ENCODE measurements at regions not wholly inside any gene's neighbourhood (a gene's known extent, or its start where the extent isn't known, plus 50 kb on each side); places are given as distances from the start of the nearest gene placed in this dataset.
"Not testable (repeated sequence)": the region's sequence is repeated elsewhere in the genome, so short reads cannot be mapped to it uniquely, and the experiment has no call there.

- DNase-seq (ENCODE audit: low read depth in 2 of 2), result no peak
Measured at GRCh38 chr10:57562211-57562610, 705.5 kb downstream of the IPMK start.

- not testable (repeated sequence) for DNase-seq (ENCODE audit: low read depth in 2 of 2)
Measured at GRCh38 chr10:57551774-57552173, 715.9 kb downstream of the IPMK start.

DNA sequence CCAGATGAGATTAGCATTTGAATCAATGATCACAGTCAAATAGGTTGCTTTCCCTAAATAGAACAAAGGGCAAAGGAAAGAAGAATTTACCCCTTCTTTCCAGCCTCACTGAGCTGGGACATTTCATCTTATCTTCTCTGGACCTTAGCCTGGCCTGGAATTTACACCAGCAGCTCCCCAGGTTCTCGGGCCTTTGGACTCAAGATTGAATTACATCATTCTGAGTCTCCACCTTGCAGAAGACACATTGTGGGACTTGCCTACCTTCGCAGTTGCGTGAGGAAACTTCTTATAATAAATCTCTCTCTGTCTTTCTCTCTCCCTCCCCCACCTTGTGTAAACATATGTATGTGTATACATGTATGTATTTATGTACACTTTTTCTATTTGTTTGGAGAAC is 732.4 kb downstream of the IPMK start:
- DNase-seq (ENCODE audit: low read depth in 2 of 2), result no peak

- DNase-seq (ENCODE audit: low read depth in 2 of 2), result no peak
Measured at GRCh38 chr10:57513637-57514036, 754.1 kb downstream of the IPMK start.

DNA sequence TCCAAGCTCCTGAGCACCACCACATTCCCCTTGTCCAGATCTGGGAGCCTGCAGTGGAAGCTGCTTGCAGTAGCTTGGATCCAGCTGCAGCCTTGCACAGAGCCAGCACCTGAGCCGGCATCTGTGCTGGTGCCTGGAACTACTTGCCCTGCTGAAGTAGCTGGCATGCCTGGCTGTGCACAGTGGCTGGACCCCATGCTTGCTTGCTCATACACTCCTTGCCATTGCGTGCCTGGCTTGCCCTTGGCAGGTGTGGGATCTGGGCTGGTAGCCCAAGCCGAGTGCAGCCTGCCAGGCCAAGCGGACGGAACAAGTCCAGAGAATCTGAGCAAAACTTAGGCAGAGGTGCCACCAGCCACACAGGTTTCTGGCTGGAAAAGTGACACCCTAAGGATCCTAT is 759.9 kb downstream of the IPMK start:
- DNase-seq (ENCODE audit: low read depth in 2 of 2), result no peak

- DNase-seq (ENCODE audit: low read depth in 2 of 2), result no peak
Measured at GRCh38 chr10:57506414-57507094, 761.1 kb downstream of the IPMK start.

- no peak for DNase-seq (ENCODE audit: low read depth in 2 of 2)
Measured at GRCh38 chr10:57494486-57494885, 773.2 kb downstream of the IPMK start.

DNA sequence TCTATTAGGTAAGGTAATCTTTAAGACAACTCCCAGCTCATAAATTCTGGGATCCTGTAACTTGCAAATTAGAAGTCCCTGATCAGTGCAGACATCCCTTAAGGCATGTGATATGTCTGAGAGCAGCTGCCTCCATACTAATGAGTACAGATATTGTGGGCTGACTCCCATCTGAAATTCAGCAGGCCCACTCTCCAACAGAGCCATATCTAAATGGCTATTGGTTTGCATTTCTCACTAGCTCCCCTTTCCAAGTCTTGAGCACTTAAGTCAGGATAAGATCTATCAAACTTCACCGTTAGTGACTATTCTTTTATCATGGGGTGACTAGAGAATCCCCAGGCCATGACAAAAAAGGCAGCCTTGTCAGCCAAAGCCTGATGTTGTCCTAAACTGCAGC is 785.4 kb downstream of the IPMK start:
- no peak for DNase-seq (ENCODE audit: low read depth in 2 of 2)

DNA sequence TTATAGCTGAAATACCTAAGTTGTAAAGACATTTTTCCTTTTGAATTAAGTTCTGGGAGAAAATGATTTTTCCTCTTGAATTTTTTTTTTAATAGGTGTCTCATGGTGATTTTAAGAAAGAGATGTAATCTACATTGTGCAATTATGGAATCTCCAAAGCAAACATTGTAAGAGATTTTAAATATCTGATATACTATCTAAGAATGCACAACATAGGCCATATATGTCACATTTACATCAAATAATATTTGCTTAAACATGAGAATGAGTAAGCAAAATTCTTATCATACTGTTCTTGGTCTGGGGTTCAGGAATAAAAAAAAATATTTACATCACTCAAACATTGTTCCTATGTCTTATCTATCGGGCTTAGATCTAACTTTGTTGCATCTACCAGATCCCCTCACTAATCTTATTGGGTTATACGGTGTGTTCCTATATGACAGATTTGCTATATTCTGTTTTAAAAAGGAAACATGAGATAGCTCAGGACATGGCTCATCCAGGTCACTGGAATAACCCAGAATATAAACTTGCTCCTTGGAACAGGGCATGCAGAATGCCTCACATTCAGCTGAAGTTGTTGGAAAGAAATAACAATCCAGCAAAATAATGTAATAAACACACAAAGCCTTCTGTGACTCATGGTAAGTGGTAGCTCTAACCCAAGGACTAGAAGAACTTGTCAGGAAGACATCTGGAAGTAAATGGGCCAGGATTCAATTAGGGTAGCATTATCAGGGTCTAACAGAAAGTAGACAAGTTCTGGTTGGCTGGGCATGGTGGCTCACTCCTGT is 794.7 kb downstream of the IPMK start:
- no peak for DNase-seq (ENCODE audit: low read depth in 2 of 2)

DNA sequence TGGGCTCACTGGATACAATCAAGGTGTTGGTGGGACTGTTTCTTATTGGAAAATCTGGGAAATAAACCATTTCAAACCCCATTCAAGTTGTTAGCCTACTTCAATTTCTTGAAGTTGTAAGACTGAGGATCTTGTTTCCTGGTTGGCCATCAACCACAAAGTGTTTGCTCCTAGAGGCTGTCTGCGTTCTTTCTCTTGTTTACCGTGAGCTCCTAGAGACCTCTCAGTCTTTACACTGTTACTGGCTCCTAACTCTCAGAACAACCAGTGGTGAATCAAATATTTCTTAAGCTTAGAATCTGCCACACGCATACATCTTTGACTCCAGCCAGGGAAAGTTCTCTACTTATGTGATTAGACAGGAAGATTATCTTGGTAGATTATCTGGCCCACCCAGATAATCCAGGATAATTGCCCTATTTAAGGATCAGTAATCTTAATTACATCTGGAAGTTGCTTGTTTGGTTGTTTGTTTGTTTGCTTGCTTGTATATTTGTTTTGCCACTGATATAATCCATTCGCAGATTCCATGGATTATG is 798.7 kb downstream of the IPMK start:
- DNase-seq (ENCODE audit: low read depth in 2 of 2), result no peak

GRCh38 chr10:57465155-57465554 is 802.5 kb downstream of the IPMK start:
- DNase-seq (ENCODE audit: low read depth in 2 of 2), result no peak

DNA sequence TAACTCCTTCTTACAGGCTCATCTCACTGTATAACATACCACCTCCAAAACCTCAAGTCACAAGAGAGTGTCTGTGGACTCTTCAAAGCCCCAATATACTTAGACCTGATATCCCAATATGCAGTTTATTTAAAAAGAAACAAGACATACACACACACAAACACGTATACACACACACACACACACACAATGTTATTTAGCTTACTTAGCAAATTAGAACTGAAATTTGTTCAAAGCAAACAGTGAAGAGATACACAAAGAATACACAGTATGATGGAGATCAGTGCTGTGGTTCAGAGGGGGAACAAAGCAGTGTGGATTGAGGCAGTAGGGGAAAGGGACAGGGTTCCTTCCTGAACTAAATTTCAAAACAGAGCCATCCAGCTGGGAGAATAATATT is 807.2 kb downstream of the IPMK start:
- no peak for DNase-seq (ENCODE audit: low read depth in 2 of 2)

DNA sequence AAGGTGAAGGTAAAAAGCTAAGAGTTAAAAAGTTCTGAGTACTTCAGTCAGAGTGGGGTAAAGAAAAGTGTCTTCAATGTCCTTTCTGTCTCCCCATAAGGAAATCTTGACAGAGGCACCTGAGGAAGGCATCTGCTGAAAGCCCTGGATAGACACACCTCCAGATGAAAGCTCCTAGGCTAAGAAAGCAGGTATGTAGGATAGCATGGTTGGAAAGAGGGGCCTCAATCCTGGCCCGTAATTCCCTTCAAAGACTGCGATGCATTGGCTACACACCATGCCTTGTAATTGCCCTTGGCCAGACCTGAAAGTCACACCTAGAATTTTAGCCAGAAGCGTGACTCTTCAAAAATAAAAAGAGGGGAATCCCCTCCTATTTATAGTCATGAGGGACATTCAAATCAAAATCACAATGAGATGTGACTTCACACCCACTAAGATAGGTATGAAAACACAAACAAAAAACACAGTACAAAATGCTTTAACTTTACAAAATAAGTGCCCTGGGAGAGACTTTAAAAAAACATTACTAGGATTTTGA is 809.7 kb downstream of the IPMK start:
- DNase-seq (ENCODE audit: low read depth in 2 of 2), result no peak

DNA sequence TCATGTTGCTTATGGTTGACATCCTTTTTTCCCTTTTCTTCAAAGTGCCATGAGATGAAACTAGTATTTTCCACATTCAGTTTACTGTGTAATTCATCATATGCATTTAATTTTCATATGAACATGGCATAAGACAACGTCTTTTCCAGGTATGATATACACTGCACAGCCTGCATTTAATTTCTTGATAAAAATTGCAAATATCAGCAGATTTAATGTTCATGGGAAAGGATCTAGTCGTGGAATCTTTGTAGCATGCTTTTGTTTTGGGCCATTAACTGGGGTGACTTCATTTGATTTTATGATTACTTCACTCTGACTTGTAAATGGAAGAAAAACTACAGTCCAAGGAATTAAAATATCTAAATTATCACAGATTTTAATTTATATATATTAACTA is 837.3 kb downstream of the IPMK start:
- DNase-seq (ENCODE audit: low read depth in 2 of 2), result no peak

DNA sequence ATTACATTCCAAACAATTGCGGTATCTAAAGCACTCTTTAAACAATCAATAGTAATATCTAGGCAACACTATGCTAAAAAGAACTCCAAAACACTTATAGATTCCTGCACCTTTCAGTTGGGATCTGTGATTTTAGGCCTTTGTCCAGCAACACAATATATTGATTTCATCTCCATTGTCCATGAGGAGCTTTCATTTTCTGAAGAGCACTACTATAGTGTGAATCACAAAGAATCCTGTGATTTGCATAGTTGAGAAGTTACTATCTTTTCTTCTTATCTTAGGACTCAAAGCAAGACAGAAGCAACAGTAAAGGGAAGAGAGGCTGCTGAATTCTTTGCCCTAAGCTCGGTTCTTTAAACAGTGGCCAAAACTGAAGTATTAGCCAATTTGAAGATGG is 846.8 kb downstream of the IPMK start:
- no peak for DNase-seq (ENCODE audit: low read depth in 2 of 2)

- no peak for DNase-seq (ENCODE audit: low read depth in 2 of 2)
Measured at GRCh38 chr10:57418476-57418875, 849.2 kb downstream of the IPMK start.

DNA sequence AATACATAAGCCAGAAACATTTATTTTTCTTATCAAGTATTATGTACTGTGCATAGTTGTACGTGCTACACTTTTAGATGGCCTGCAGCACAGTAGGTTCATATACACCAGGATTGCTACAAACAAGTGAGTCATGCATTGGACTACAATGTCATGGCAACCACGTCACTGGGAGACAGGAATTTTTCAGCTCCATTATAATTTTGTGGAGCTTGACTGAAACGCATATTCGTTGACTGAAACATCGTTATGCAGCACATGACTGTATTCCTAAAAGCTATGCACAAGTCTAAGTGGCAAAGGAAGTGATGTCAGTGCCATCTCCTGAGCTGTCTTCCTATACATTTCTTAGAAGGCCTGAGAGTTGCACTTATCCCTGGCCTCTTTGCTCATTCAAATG is 871.8 kb downstream of the IPMK start:
- no peak for DNase-seq (ENCODE audit: low read depth in 2 of 2)

DNA sequence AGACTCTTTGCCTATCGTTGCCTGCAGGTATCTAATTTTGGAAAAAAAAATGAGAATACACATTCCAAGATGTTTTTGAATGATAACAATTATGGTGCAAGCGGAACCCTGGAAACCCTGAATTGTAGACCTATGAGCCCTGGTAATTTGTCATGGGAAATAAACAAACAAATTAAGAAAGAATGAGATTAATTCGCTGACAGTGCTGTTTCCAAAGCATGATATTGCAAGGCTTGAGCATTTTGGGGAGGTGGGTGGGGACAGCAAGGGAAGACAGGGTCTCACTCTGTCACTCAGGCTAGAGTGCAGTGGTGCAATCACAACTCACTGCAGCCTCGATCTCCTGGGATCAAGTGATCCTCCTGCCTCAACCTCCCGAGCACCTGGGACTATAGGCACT is 900.3 kb downstream of the IPMK start:
- no peak for DNase-seq (ENCODE audit: low read depth in 2 of 2)

DNA sequence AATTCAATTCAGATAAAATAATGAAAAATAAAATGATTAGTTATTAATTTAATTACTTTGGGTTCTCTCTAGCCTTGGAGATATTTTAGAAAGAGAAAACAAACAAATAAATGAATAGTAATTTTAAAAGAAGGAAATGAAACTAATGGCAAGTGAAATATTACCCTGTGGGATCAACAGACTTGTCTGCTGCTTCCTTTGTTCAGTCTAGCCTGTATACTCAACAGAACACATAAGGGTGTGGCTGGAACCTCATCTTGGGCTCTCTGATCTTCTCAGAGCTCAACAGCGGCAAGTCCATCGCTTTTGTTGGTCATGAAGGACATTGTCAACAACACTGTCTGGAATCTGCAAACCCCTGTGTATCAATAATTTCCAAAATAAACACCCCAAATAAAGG is 904.9 kb downstream of the IPMK start:
- DNase-seq (ENCODE audit: low read depth in 2 of 2), result no peak

DNA sequence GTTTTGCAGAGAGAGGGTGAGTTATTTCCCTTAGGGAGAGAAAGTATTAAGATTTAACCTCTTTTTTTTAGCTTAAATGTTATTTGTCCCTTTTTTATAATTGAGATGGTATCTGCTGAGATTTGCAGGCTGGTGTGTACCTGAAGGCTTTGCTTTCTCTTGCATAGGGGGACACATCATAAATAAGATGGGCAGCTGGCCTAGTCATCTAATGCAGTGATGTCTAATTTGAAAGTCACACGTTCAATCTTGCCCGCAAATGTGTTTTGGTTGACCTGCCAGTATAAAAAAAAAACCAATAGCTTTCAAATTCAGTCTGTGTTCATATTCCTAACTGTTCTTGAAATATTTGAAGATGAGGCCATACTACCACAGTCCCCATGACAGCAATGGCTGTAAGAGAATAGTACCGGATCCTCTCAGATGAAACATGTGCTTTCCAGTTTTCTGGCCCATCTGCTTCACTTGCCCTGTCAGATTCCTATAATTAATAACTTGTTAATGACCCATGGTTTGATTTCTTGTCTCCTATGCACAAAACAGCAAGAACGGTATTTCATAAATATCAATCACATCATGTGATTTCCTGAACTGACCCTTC is 914.2 kb downstream of the IPMK start:
- DNase-seq (ENCODE audit: low read depth in 2 of 2), result no peak

- no peak for DNase-seq (ENCODE audit: low read depth in 2 of 2)
Measured at GRCh38 chr10:57351076-57351475, 916.6 kb downstream of the IPMK start.

DNA sequence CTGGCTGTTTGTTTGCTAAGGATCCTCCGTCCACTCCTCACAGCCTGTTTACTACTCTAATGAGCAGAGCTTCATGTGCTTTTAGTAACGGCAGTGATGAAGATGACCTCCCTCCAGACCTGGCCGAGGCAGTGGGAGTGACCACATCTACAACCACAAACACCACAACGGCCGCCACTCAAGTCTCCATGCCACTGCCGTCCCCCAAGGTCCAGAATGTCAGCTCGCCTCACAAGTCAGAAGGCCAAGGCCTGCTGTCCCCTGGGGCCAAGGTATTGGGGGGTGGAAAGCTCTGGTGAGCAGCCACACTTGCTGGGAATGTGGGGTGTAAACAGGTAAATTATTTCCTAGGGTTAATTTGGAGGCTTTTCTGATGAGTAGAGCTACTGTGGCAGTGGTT is 926.4 kb downstream of the IPMK start:
- no peak for DNase-seq (ENCODE audit: low read depth in 2 of 2)
